Peyer's patch (tissue), 4 donors: ENCODE measurements at regions not wholly inside any gene's neighbourhood (a gene's known extent, or its start where the extent isn't known, plus 50 kb on each side); places are given as distances from the start of the nearest gene placed in this dataset.

ENCODE experiments used
- POLR2A ChIP-seq, 2 donors: fragments of 450-650 bp; IDR thresholded peaks; one replicate each; pipeline ENCODE4 v1.5.1; 2017; ENCODE audit warnings: antibody characterized with exemption in 2 of 2, mild to moderate bottlenecking in 2 of 2, moderate library complexity in 2 of 2
- TF ChIP-seq, protein P1 (sequence below), 6 experiments: fragments of 450-650 bp in 4 of 6; fragments of 200-600 bp in 2 of 6; sonication (generic) in 1 of 6; IDR thresholded peaks; one replicate each; pipeline ENCODE4 v1.5.1; 2017 to 2019; ENCODE audit warnings: antibody characterized with exemption in 6 of 6, mild to moderate bottlenecking in 3 of 6, moderate library complexity in 1 of 6

DNA sequence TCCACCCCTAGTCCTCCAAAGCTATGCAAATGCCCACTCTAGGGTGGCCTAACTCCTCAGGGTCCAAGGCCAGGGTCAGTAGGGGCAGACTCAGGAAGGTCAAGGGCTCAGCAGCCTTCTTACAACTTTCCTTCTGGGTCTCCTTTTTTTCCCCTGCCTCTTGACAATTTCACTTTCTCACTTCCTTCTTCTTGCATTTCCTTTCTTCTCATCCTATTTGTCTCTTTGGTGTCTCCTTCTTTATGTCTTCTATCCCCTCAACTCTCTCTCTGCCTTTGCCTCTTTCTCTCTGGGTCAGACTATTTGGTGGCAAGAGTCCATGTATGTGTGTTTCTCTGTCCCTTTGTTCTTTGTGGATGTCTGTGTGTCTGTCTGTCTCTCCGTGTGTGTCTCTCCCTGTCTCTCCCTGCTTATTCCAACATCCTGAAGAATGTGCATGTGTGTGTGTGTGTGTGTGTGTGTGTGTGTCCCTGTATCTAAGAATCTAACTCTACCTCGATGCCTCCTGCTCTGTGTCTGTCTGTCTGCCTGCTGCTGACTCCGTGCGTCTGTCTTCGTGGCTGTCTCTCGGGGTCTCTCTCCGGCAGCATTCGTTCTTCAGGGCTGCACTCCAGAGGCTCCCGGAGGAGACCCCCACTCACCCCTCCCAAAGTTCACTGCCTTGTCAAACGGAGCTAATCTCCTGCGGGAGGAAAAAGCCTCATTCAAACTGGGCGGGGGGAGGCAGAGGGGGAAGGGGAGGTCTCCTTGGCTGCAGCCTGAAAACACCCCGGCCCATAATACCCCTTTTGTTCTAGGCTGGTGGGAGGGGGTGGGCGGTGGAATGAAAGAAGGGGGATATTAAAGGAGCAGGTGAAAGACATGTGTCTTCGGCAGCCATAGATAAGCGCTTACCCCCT is 51.7 kb upstream of the FOXP4 start:
- TF ChIP-seq, protein P1, sequence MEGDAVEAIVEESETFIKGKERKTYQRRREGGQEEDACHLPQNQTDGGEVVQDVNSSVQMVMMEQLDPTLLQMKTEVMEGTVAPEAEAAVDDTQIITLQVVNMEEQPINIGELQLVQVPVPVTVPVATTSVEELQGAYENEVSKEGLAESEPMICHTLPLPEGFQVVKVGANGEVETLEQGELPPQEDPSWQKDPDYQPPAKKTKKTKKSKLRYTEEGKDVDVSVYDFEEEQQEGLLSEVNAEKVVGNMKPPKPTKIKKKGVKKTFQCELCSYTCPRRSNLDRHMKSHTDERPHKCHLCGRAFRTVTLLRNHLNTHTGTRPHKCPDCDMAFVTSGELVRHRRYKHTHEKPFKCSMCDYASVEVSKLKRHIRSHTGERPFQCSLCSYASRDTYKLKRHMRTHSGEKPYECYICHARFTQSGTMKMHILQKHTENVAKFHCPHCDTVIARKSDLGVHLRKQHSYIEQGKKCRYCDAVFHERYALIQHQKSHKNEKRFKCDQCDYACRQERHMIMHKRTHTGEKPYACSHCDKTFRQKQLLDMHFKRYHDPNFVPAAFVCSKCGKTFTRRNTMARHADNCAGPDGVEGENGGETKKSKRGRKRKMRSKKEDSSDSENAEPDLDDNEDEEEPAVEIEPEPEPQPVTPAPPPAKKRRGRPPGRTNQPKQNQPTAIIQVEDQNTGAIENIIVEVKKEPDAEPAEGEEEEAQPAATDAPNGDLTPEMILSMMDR (IDR thresholded peaks at IDR 0.05) = no peak
- TF ChIP-seq POLR2A (IDR thresholded peaks at IDR 0.05) = no peak
